ENCODE measurements at regions not wholly inside any gene's neighbourhood (a gene's known extent, or its start where the extent isn't known, plus 50 kb on each side); places are given as distances from the start of the nearest gene placed in this dataset.
A peak's percentile ranks its signal among the peaks of the same experiment; 100 is the strongest.

DNA sequence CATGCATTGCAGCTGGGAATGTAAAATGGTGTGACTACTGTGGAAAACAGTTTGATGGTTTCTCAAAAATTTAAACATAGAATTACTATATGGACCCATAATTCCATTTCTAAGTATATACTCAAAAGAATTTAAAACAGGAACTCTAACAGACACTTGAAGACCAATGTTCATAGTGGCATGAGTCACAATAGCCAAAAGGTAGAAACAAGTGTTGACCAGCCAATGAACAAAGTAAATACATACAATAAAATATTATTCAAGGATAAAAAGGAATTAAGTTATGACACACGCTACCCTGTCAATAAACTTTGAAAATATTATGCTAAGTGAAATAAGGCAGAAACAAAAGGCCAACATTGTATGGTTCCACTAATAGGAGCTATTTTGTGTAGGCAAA lies 357.4 kb upstream of the IL12A start:
- no peak for DNase-seq

- no peak for DNase-seq
Measured at GRCh38 chr3:159632128-159632527, 356.5 kb upstream of the IL12A start.

DNA sequence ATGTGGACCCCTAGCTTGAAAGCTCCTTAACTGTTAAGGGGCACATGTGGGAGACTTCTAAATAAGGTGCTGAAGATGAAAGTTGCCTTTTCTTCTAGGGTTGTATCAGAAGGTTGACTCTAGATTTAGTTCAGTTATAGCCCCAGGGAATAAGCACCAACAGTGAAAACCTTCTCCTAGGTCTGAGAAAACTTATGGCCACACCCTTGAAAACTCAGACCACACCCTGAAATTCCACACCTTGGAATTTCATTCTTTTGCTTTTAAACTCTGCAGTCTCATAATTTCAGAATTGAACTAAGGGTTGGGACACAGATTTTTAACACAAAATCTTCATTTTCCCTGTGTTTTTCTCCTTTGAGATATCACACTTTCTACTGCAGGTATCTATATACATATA lies 355.8 kb upstream of the IL12A start:
- no peak for DNase-seq

- peak; percentile 16 for DNase-seq
Measured at GRCh38 chr3:159634483-159634882, 354.2 kb upstream of the IL12A start.

- DNase-seq: no peak
Measured at GRCh38 chr3:159635047-159635641, 353.5 kb upstream of the IL12A start.

GRCh38 chr3:159637883-159638542 lies 350.6 kb upstream of the IL12A start:
- DNase-seq: no peak

- no peak for DNase-seq
Measured at GRCh38 chr3:159640225-159640624, 348.4 kb upstream of the IL12A start.

DNA sequence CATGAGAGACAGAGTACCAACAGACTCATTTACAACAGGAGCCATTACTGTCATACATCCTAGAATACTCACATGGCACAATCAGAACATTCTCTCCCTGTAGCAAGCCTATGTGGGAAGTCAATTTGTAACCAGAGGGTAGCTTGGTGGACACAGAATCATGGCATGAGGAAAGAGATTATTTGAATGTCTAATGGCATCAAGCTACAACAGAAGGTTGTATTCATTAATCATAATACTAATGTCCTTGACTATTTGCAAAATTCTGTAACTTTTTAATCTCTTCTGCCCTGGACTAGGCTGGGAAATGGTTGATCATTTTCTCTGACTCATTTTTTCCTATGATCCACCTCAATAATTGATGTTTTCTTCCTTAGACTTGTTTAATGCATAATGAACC lies 345.2 kb upstream of the IL12A start:
- no peak for DNase-seq

DNA sequence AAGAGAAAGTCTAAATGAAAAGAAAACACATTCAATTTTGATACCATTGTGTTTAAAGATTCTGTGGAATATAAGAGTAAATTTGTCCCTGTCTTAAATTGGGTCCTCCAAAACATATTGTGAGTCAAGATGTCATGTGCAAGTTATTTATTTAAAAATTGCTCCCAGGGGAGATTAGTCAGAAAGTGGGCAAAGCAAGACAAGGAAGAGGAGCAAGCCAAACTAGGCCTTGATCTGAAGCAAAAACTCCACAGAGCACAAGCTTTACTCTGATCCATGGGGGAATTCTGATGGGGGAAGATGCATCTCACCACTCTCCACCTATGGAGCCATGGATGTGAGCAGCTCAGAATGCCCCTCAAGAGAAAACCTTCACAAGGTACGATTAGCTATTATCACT lies 342.8 kb upstream of the IL12A start:
- no peak for DNase-seq

DNA sequence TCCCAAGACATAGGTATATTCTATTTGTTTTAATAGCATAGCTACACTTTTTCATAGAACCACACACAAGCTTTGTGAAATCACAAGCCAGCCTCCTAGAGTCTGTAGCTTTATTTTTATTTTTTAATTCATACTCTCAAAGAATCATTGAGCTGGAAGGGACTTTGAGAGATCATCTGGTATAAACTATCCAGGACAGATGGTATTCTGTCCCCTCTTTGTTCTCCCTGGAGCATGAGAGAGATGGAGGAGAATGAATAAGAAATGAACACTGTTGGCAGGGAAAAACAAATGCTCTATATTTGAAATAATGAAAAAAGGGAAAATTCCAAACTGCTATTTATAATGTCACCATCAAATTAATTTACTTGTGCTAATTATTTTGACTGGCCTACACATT lies 338.7 kb upstream of the IL12A start:
- no peak for DNase-seq

GRCh38 chr3:159650726-159651125 lies 337.9 kb upstream of the IL12A start:
- no peak for DNase-seq

DNA sequence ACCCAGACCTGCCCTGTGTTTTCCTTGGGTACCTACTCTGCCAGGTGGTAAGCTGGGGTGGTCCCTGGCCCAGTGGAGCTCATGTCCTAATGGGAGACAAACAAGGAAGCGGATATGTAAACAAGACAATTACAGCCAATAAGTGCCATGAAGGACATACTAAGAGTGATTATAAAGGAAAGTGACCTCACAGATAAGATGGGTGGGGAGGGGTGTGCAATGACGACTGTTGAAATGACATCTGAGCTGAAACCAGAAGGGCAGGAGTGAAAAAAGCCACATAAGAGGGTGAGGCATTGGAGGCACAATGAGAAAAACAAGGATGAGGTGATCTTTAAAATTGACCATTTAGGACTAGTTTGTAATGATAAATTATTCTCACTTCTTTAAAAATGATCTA lies 336.2 kb upstream of the IL12A start:
- DNase-seq: no peak

DNA sequence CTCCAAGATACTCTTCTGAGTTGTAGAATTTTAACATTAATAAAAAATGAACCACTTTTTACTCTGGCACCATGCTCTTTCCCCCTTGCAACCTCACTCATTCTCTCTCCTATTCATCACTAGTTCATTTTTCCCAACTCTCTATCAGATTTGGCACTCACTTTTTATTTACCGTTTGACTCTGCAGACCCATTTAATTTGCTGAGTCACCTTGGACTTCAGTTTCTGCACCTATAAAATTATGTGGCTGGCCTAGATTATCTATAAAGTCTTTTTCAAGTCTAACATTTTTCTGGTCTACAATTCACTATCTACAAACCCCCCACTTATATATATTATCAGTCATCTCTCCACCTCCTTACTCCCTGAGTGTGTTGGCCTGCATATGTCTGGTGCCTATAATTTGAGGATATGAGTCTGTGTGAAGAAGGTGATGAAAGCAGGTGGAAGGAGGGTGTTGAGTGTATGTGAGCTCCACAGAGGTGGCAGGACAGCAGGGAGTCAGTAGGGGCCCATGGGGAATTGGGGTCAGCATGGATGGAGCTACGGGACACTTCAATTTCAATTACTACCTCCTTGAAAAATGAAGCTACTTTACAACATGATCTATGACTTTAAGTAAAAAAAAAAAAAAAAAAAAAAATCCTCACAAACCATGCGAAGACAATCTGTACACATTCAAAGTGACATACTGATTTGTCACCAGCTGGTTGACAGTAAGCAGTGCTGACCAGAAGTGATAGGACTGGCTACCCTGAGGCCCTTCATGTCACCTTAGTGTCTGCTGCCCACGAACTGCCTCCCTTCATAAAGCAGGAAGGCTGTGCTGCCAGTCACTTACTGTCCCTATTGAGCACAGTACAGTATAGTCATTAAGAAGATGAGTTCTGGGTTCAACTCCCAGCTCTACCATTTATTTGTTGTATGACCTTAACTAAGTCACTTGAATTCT lies 334.2 kb upstream of the IL12A start:
- no peak for DNase-seq

DNA sequence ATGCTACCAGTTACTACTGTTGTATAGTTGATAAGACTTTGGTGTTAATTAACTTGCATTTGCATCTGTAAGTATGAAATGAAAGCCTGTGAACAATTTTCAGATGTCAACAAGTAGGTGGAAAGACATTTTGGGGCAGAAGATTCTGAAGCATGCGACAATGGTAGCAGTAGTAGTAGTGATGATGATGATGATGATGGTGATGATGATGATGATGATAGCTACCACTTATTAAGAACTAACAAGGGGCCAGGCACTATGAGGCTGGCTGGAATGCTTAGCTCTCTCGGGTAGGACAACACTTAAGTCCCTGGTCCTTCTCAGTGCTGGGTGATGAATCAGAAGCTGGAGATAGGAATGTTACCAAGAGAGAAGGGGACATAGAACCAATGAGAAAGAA lies 333.4 kb upstream of the IL12A start:
- no peak for DNase-seq

GRCh38 chr3:159657176-159657575 lies 331.5 kb upstream of the IL12A start:
- no peak for DNase-seq

DNA sequence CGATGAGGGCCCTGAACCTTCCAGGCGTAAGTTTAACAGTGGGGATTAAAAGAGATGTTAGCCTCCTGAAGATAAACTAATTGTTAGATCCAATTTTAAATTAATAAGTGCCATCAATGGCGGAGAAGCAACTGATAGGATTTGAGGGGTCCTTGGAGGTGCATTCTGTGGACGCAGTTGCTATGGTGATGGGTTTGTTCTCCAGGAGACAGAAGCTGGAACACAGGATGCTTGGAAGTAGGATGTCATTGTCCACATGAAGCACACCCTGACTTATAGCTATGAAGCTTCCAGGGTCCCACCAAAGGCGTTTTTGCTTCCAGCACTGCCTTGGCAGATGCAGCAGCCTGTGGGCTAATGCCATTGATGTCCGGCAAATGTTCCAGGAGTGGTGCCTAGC lies 331.0 kb upstream of the IL12A start:
- DNase-seq: no peak

DNA sequence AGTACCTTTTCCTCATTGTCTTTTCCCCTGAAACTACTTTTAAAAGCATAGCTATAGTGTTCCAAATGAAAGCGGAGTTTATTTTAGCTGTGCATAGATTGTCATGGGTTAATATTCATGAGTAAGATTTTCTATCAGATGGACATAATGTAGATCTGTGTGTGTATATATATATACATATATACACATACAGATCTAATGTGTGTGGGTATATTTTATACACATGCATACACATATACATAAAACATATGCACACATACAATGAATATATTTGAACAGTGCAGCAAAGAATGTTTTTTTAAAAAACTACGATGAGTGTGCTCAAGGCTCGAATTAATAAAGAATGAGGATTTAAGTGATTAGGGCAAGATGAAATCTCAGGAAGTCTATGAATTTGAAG lies 328.3 kb upstream of the IL12A start:
- no peak for DNase-seq

GRCh38 chr3:159660901-159661300 lies 327.7 kb upstream of the IL12A start:
- no peak for DNase-seq

GRCh38 chr3:159662549-159662948 lies 326.1 kb upstream of the IL12A start:
- no peak for DNase-seq

GRCh38 chr3:159664006-159664405 lies 324.6 kb upstream of the IL12A start:
- DNase-seq: no peak

- no peak for DNase-seq
Measured at GRCh38 chr3:159664653-159665052, 324.0 kb upstream of the IL12A start.

DNA sequence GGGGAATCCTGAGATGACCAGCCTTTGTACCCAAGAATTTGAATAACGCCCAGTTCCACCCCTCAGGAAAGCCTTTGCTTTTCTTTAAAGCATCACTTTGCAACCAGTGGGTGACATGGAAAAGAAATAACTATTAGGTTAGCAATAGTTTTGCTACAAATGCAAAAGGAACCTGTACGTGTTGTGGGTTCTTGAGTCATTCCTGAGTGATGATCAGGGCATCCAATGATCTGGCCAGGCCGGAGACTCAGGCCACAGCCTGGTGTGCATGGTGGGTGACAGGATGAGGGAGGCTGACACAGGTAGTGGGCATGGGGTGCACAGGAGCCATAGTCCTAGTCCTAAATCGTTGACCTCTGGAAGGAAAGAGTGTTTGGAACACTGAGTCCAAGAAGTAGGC lies 321.4 kb upstream of the IL12A start:
- DNase-seq: no peak

DNA sequence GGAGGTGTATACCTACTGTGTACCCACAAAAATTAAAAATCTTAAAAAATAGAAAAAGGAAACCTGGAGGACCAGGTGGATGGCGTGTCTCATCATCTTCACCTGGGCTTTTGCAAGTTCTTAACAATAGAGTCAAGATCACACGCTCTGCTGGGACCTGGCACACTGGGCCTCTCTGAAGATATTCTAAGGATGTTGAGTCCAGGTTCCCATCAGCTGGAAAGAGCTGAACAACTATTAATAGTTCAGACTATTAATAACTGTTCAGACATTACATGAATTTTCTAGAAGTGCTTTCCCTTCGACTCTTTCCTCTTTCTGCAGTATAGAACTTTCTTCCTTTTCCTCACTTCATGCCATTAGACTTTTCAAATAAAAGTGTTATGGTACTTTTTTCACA lies 320.2 kb upstream of the IL12A start:
- no peak for DNase-seq

DNA sequence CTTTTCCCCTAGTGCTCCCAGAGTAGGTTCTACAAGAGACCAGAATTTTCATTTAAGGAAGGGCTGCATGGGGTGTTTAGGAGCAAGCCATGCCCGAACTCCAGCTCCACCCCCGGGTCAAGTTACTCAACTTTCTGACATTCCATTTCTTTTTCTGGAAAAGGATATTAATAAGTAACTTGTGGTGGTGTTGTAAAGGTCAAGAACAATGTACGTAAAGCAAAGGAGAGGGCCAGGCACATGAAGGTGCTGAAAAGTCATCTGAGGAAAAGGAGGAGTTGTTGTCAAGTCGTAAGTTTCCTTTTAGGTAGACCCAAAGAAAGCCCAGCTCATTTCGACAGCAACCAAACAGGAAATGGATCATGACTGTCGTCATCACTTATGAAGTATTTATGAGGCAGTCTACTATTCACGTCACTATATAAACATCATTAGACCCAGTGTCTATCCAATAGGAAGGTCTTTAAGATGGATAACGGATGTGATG lies 319.6 kb upstream of the IL12A start:
- DNase-seq: no peak

All from activated CD4-positive, alpha-beta T cell treated with anti-CD3 and anti-CD28 coated beads, Interleukin-2, amount 50 U/mL, for 16 hours (primary cell).